ENCODE measurements at regions not wholly inside any gene's neighbourhood (a gene's known extent, or its start where the extent isn't known, plus 50 kb on each side); places are given as distances from the start of the nearest gene placed in this dataset.

DNA sequence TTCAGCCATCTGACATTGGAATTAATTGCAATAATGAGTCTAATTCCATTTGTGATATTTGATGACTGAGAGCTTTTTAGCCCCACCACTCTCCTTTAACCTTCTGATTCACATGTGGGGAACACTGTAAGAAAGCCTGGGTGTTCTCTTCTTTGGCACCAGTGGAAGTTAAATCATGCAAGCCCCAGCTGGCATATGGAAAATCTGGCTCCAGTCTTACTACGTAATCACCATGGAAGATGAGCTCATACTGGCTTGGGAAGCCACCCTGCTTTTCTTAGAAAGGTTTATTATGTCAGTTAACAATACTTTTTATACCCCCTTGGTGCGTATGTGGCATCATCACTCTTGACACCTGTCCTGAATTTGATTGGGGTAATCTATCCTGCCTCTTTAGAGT lies 479.3 kb downstream of the SLC16A7 start:
- TF ChIP-seq, protein P1, sequence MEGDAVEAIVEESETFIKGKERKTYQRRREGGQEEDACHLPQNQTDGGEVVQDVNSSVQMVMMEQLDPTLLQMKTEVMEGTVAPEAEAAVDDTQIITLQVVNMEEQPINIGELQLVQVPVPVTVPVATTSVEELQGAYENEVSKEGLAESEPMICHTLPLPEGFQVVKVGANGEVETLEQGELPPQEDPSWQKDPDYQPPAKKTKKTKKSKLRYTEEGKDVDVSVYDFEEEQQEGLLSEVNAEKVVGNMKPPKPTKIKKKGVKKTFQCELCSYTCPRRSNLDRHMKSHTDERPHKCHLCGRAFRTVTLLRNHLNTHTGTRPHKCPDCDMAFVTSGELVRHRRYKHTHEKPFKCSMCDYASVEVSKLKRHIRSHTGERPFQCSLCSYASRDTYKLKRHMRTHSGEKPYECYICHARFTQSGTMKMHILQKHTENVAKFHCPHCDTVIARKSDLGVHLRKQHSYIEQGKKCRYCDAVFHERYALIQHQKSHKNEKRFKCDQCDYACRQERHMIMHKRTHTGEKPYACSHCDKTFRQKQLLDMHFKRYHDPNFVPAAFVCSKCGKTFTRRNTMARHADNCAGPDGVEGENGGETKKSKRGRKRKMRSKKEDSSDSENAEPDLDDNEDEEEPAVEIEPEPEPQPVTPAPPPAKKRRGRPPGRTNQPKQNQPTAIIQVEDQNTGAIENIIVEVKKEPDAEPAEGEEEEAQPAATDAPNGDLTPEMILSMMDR (conservative IDR thresholded peaks at IDR 0.05) = no peak
- TF ChIP-seq EZH2 (IDR thresholded peaks at IDR 0.05; ENCODE audit: low read depth) = no peak
